ENCODE measurements at regions not wholly inside any gene's neighbourhood (a gene's known extent, or its start where the extent isn't known, plus 50 kb on each side); places are given as distances from the start of the nearest gene placed in this dataset.

GRCh38 chr5:111583758-111584203 is 71.4 kb upstream of the STARD4 start:
- Histone ChIP-seq H3K4me3 (replicated peaks; ENCODE audit: low read depth, low read length) (no peak overlapping the region), H3K27me3 (replicated peaks; ENCODE audit: control insufficient read depth, insufficient read depth, low read length) (no peaks in the 10 kb centered on the region), H3K36me3 (ENCODE audit: control insufficient read depth, insufficient read depth, low read length) (no peaks in the 10 kb centered on the region)
- TF ChIP-seq CTCF (IDR thresholded peaks at IDR 0.05; ENCODE audit: insufficient read depth, low read length, poor library complexity, severe bottlenecking) = no peak
- DNase-seq (ENCODE audit: extremely low read depth, insufficient read length) = no peak

- Histone ChIP-seq H3K4me3 (replicated peaks; ENCODE audit: low read depth, low read length) (no peak overlapping the region), H3K36me3 (ENCODE audit: control insufficient read depth, insufficient read depth, low read length) (no peaks in the 10 kb centered on the region), H3K27me3 (replicated peaks; ENCODE audit: control insufficient read depth, insufficient read depth, low read length) (no peaks in the 10 kb centered on the region)
- no peak for DNase-seq (ENCODE audit: extremely low read depth, insufficient read length)
- no peak for TF ChIP-seq CTCF (IDR thresholded peaks at IDR 0.05; ENCODE audit: insufficient read depth, low read length, poor library complexity, severe bottlenecking)
These were observed 70.8 kb upstream of the STARD4 start for GRCh38 chr5:111582993-111583601.

GRCh38 chr5:111582451-111582850 is 70.1 kb upstream of the STARD4 start:
- TF ChIP-seq CTCF (IDR thresholded peaks at IDR 0.05; ENCODE audit: insufficient read depth, low read length, poor library complexity, severe bottlenecking) = no peak
- Histone ChIP-seq H3K4me3 (replicated peaks; ENCODE audit: low read depth, low read length) (no peak overlapping the region), H3K36me3 (ENCODE audit: control insufficient read depth, insufficient read depth, low read length) (no peaks in the 10 kb centered on the region), H3K27me3 (replicated peaks; ENCODE audit: control insufficient read depth, insufficient read depth, low read length) (no peaks in the 10 kb centered on the region)
- DNase-seq (ENCODE audit: extremely low read depth, insufficient read length) = no peak

- H3K27me3 ChIP-seq (replicated peaks; ENCODE audit: control insufficient read depth, insufficient read depth, low read length) = no peaks in the 10 kb centered on the region
- TF ChIP-seq CTCF (IDR thresholded peaks at IDR 0.05; ENCODE audit: insufficient read depth, low read length, poor library complexity, severe bottlenecking) = no peak
- H3K4me3 ChIP-seq (replicated peaks; ENCODE audit: low read depth, low read length) = no peak overlapping the region
- DNase-seq (ENCODE audit: extremely low read depth, insufficient read length) = no peak
- H3K36me3 ChIP-seq (ENCODE audit: control insufficient read depth, insufficient read depth, low read length) = no peaks in the 10 kb centered on the region
These were observed 68.6 kb upstream of the STARD4 start for GRCh38 chr5:111580956-111581355.

- no peak for TF ChIP-seq CTCF (IDR thresholded peaks at IDR 0.05; ENCODE audit: insufficient read depth, low read length, poor library complexity, severe bottlenecking)
- H3K4me3 ChIP-seq (replicated peaks; ENCODE audit: low read depth, low read length) = no peak overlapping the region
- no peaks in the 10 kb centered on the region for H3K36me3 ChIP-seq (ENCODE audit: control insufficient read depth, insufficient read depth, low read length)
- no peak for DNase-seq (ENCODE audit: extremely low read depth, insufficient read length)
- no peaks in the 10 kb centered on the region for H3K27me3 ChIP-seq (replicated peaks; ENCODE audit: control insufficient read depth, insufficient read depth, low read length)
These were observed 62.0 kb upstream of the STARD4 start for GRCh38 chr5:111574311-111574710.

GRCh38 chr5:111572561-111572960 is 60.2 kb upstream of the STARD4 start:
- H3K4me3 ChIP-seq (replicated peaks; ENCODE audit: low read depth, low read length) = no peak overlapping the region
- no peak for TF ChIP-seq CTCF (IDR thresholded peaks at IDR 0.05; ENCODE audit: insufficient read depth, low read length, poor library complexity, severe bottlenecking)

More at GRCh38 chr5:111572561-111572960, 60.2 kb upstream of the STARD4 start:
- DNase-seq (ENCODE audit: extremely low read depth, insufficient read length) = no peak
- Histone ChIP-seq H3K27me3 (replicated peaks; ENCODE audit: control insufficient read depth, insufficient read depth, low read length) (no peaks in the 10 kb centered on the region), H3K36me3 (ENCODE audit: control insufficient read depth, insufficient read depth, low read length) (no peaks in the 10 kb centered on the region)
